Dermis blood vessel endothelial cell (primary cell): ENCODE measurements at regions not wholly inside any gene's neighbourhood (a gene's known extent, or its start where the extent isn't known, plus 50 kb on each side); places are given as distances from the start of the nearest gene placed in this dataset.
A peak's percentile ranks its signal among the peaks of the same experiment; 100 is the strongest.
"Not testable (repeated sequence)": the region's sequence is repeated elsewhere in the genome, so short reads cannot be mapped to it uniquely, and the experiment has no call there.

Experiments used
- DNase-seq: peaks from one replicate; pipeline ENCODE4 v3.0.0; 2010

DNA sequence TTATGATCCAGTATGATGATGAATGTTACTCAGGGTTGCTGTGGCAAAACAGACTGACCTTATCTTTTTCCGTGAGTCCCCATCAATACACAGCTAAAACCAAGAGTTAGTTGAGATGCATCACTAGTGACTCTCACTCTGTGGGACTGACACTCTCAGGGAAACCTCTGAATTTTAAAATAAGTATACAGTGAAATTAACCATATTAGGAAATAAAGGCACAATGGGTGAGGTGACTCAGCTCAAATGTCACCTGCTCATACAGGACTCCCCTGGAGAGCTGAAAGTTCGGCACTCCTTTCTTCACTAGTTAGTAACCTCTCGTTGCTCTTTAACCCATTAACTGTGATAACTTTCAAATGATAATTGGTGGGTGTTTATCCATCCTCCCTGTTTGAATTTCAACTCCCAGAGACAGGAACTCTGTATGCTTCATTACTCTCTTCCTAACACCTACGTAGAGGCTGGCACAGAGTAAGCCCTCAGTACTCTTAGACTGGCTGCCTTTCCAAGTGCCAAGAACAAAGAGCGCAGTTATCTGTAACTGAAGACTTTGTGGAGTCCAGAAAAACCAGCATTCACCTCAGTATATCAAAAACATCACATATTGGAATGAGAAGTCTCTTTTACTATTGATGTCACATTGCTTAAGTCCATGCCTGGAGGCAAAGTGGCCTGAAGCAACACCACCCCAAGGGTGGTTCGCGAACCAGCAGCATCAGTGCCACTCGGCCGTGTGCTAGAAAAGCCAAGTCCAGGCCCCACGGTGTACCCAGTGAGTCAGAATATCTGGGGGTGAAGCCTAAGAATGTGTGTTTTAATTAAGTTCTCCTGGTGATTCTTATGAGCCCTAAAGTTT, 91.1 kb downstream of the NIBAN1 start:
- DNase-seq = no peak

DNA sequence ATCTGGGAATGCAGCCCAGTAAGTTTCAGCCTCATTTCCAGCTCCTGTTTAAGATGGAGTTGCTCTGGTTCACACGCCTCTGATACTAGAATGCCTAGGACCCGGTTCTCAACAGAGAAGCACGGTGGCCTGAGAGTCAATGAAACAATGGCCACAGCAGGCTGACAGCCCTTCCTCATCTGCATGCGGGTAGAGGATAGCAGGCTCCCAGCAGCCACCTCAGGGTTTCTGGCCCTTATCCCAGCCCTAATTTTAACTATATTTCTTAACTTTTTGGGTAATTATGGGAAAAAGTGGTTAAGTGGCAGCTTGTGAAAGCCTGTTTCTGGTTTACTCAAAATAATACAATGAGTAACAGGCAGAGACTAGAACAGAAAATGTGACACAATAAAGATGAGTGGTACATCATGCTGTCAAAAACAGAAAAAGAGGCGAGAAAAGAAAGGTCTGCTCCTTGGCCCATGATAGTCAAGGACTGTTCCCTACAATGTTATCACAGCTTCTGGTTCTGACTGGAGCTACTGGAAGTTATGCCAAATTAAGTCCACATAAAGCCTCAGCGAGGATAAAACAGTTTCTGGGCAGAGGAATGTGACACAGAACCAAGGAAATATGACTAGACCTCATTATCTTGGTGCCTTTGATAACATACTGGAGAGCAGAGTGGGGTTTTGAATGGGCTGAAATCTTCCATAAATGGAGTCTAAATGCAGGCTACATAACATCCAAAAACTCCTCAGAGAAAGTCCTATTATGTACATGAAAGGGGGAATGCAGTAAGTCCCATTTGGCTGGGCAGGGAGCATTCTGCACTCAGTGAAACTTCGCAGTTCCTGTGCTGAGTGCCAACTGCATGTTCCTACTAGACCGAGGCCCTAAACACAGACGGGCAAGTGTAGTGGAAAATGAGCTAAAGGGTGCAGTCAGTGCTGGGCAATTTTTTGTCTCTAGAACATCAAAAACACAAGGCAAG, 92.1 kb downstream of the NIBAN1 start:
- DNase-seq = no peak

DNA sequence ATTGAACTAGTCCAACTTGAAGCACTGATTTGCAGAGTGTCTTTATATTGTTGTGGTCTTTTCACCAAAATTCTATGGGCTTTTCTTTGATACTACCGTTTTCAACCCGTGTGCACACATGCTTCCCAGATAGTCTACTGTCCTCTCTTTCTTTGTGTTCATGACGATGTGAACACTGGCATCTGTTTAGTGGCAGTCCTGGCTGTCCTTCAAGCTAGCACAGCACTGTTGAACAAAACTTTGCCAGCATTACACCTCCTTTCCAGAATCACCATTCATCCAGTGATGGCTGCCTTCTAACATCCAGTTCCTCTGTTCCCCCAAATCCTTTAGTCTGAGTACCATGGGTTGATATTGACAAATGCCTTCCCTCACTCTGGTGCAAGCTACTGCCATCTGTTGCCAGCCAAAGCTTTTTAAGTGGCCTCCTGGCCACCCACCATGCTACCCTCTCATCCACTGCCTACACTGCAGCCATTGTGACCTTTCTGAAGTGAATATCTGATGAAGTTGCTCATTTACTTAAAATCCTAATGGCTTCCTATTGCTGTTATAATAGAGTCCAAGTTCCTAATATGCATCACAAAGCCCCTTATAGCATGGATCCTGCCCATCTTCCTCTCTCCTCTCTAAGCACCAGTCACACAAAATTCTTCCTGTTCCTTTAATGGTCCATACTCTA, 94.3 kb downstream of the NIBAN1 start:
- DNase-seq = no peak

DNA sequence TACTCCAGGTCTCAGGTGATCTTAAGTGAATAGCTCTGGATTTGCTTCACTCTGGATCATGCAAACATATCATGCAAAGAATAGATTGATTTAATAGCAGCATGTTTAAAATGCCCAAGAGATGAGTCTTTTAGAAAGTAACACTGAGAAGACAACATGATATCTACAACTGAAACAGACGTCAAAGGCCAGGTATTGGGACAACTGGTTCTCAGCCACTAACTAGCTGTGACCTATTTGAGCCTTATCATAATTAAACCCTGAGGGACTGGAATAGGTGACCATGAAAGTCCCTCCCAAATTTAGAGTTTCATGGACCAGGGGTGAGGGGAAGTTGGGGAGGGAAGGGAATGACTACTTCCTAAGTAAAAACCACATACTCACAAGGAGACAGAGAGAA, 95.7 kb downstream of the NIBAN1 start:
- DNase-seq = no peak

DNA sequence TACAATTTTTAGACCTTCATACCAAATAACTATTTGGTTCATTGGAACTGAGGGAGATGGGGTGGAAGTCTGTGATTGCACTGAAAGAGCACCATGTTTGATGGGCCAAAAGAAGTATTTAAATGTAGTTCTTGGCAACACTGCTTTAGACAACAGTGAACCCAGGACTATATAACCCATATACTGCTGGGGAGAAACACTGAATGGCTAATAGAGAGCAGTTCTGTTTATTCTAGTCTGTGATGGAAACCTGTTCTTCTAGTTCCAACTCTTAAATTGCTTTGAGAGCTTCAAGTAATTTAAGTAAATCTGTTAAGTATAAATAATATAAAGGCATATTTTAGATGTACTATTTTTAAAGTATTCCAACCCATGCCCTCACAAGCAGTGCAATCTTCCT, 96.3 kb downstream of the NIBAN1 start:
- no peak for DNase-seq

DNA sequence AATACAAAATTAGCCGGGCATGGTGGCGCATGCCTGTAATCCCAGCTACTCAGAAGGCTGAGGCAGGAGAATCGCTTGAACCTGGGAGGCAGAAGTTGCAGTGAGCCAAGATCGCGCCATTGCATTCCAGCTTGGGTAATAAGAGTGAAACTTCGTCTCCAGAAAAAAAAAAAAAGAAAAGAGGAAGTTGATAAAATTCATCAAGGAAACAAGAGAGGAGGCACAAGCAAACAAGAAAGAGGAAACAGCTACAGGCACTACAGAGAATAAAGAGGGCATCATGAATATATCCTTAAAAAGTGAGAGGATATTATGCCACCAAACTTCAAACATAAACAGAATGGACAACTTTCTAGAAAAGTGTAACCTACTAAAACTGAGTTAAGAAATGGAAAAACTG, 98.3 kb downstream of the NIBAN1 start:
- not testable (repeated sequence) for DNase-seq

DNA sequence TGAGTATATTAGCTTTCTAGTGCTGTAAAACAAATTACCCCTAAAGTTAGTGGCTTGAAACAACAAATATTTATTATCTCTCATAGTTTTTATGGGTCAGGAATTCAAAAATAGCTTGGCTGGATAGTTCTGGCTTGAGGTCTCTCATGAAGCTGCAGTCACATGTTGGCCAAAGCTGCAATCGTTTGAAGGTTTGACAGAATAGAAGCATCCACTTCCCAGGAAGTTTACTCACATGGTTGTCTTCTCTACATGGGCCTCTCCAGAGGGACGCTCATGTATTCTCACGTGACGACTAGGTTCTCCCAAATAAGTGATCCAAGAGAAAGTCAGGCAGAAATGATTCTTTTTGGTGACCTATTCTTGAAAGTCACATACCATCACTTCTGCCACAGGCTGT, 99.1 kb downstream of the NIBAN1 start:
- DNase-seq = no peak

DNA sequence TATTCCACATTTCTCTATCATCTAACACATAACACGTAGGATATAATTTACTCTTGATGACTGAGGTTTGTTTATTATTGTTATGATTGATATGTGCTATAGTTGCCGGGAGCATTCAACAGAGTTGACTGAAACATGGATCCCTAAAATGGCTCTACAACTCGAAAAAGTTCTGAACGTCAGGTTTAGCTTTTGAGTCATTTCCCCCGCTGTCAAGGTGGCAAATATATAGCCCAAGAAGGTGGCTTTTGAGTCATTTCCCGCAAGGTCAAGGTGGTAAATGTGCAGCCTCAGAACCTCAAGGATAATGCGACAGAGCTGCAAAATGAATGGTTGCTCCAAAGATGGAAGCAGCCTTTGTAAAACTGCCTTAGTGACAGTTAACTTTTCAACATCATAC, 104.0 kb downstream of the NIBAN1 start:
- DNase-seq = no peak

DNA sequence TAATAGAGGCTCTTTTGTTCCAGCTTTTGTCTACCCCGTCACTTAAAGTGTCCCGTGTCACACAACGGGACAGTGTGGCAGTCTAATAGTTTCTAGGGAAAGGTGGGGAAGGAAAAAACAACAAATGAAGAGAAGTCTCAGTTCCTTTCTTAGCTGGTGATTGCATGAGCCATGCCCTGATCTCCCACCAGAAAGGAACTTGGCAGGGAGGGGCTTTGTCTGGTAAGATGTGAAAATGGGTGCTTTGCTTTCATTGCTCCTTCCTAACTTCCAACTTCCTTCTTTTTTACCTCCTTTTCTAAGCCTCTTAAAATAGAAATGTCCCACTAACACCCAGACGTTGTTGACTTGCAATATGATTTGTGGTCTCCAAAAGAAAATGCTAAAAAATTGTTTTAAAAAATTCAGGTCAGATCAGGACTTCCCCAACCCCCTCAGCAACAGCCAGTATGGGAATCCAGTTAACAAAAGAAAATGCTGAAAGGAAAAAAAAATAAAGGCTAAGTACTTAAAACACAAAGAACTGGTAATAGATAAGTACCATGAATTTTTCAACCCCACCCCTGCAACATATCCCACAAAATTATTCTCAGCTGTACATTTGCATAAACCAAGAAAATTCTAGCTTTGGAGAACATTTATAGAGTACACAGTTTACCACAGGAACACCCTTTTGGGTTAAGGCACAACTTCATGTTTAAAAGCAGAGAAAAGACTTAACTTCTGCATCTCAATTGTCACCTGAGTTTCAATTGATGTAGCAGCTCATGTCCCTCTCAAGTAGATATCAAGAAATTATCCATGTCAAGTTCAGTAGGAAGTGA, 106.2 kb downstream of the NIBAN1 start:
- DNase-seq = no peak

DNA sequence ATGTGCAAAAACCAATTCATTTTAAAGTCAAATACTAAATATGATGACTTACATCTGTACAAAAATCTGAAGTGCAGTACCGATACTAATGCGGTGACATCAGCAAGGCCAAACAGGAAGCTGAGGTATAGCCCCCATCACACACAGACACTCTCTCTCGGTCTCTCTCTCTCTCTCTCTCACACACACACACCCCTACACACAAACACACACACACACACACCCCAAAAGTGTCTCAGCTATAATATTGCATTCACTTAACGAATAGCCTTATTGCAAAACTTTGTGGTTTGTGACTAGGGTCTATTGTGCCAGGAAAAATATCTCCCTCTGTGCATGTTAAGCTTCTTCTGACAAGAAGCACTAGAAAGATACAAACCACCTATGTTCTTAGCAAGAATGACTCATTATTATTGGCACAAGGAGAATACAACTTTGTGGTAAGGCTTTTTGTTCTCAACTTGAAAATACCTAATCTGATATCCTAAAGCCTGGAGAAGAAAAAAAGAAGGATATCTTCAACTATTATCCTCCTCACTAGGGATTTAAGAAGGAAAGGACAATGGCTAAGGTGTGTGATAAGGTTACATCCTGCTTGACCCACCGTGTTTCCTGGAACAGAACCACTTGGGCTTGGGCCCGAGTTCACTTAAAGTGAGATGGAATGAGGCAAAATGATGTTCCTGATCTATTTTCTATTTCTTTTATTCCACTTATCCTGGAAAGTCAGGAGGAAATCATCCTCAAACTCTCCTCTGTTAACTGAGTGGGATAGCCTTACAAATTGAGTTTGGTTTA, 107.1 kb downstream of the NIBAN1 start:
- no peak for DNase-seq

DNA sequence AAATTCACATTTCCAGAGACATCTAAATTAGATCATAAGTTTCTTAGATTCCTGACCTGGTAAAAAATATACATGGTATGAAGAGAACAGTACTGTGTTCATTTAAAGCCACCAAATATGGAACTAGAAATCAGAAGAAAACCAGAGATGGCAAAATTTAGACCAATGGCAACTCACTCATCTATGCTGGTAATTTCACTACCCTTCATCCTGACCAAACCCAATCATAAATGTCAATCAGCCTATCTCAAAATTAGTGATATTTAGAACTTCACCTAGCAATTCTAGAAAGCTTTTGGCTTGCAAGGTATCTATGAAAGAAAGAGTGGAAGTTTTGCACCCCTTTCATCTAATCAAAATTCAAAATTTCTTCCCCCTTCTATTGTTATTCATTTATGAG, 107.7 kb downstream of the NIBAN1 start:
- DNase-seq = no peak

DNA sequence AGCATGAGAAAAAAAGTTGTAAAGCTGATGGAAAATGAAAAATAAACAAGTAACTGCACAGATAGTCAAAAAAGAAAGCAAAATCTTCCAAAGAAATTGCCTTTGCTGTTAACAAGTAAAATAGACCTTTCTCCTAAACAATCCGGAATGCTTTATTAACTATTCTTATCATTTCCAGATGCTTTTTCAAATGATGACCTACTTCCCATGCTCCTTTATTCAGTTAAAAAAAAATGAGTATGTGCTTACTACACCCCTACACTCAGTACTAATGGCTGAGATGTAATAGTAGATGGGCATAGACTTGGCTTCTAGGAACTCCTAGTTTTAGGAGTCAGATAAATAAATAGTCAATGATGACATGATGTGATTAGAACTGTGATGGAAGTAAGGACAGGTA, 108.5 kb downstream of the NIBAN1 start:
- DNase-seq = no peak

DNA sequence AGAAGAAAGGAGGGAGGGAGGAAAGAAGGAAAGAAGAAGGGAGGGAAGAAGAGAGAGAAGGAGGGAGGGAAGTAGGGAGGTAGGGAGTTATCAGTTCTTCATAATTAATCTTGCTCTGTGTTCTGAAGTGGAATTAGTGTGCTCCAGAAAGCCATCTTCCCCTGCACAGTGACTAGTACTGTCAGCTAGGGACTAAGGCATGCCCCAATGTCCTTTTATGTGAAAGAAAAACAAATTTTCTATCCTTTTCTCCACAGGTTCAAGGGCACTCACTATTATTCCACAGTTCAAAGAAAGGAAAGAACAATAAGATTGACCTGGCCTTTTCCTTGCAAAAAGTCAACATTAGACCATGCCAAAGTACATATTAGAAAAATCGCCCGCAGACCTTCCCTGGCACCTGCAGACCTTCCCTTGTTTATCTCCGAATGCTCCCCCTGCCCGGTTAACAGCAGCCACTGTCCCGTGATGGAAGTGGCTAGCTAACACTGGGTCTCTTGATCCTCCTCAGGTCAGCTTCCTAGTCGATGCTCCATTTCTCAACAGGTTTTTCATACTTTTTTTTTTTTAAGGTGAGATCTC, 107.2 kb upstream of the EDEM3 start:
- DNase-seq = no peak

DNA sequence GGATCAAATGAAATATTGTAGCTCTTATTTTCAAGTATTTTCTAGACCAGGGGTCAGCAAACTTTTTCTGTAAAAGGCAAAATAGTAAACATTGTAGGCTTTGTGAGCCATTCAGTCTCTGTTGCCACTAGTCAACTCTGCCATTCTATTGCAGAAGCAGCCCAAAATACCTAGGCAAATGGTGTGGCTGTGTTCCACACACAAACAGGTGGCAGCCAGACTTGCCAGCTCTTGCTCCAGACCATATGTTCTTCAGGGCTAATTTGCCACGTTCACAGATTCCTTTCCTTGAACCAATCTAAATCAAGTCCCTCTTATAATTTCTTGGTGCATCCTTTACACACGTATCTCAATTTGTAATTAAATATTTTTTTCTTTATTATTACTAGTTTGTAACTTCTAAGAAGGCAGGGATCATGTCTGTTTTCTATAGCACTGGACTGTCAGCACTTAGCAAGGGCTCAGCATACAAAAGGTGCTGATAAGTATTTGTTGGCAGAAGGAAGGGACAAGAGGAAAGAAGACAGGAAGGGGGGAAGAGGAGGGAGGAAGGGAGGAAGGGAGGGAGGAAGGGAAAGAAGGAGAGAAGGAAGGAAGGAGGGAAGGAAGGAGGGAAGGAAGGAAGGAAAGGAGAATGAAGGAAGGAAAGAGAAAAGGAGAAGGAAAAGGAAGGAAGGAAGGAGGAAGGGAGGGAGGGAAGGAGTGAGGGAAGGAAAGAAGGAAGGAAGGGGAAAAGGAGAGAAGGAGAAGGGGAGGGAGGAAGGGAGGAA, 106.5 kb upstream of the EDEM3 start:
- no peak for DNase-seq

DNA sequence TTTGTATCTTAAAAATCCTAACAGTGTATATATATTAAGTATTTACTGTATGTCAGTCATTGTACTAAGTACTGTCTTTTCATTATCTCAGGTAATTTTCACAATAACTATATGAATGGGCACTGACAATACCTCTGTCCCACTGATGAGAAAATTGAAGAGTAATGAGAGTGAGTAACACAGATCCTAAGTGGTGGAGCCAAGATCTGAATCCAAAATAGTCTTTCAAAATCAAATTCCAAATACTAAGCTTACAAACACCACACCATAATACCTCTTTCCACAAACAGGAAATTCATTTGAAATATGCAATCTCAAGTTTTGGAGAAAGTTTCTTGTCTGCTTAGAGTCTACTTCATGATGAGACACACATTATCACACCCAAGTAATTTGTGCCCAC, 105.9 kb upstream of the EDEM3 start:
- DNase-seq = no peak

DNA sequence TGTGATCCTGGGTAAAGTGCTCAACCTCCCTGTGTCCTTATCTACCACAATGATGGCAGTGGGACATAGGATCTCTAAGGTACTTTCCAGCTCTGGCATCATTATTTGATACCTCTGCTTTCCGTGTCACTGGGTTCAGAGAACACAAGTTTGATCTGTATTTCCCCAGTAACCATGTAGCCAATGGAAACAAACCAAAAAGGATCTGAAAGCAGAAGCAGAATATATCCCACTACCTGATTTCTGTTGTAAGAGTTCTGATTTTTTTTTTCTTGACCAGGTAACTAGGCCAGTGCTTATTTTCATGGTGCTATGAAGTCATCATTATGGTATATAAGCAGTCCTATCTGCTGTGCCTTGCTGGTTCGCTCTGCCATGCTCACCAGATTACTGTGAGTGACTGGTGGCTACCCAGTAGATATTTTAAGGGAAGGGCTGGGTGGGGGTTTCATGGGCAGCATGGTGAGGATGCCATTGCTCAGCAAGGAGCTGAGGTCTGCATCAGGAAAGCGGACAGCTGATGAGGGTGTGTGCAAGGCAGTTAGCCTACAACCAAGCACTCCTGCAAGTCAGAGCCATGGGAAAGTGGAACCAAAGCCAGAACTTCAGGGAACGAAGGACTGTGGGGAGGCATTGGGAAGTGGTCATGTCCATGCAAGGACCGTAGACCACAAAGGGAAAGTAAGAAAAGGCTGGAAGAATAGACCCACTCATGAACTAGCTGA, 104.9 kb upstream of the EDEM3 start:
- DNase-seq = no peak

DNA sequence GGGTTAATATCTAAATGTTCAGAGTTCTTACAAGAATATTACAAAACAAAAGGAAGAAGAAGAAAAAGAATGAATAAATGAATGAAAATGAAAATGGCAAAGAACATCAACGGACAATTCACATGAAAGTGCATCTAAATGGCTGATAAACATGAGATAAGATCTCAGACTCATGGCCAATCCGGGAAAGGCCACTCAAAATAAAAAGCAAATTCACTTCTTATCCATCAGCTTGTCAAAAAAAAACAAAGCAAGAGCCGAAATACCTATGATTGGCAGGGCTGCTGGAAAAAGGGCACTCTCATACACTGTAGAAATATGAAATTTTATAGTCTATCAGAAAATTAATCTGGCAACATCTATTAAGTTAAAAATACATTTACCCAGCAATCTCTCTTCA, 103.6 kb upstream of the EDEM3 start:
- no peak for DNase-seq

DNA sequence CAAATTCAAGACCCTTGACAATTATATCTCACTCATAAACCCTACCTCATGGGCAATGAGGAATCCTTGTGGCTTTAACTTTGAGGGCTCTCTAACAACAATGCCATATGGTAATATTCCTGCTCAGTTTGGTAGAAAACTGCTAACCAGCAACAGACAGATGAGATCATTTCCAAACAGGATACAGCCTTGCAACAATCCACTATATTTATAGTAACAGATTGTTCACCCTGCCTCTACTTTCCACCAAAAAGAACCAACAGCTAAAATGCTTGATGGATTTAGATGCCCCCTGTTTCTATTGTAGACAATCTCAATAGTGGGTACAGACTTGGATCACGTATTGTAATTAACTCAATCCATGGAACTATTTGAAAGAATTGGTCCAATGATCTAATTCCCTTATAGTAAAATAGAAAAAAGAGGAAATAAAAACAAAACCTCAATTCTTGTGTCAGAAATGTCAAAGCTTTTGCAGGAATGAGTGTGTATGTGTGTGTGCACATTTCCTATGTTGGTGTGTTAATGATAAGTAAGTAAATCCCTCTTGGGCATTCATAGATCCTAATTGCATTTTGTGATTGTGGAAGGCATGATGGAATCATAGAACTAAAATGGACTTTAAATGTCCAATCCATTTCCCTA, 100.0 kb upstream of the EDEM3 start:
- peak; percentile 74 for DNase-seq

DNA sequence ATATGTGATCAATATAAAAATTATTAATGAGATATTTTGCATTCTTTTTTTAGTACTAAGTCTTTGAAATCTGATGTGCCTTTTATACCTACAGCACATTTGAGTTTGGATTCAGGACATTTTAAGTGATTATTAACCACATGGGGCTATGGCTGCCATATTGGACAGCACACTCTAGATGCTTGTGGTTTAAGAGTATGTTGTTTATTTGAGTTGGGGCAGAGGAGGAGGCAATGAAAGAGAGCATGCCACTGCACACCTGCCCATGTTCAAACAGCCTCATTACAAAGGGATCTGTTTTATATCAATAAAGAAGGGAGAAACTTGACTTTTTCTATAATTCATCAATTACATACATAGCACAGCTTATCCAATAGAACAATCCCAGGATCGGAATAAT, 99.4 kb upstream of the EDEM3 start:
- no peak for DNase-seq
